ENCODE measurements at regions not wholly inside any gene's neighbourhood (a gene's known extent, or its start where the extent isn't known, plus 50 kb on each side); places are given as distances from the start of the nearest gene placed in this dataset.
"Not testable (repeated sequence)": the region's sequence is repeated elsewhere in the genome, so short reads cannot be mapped to it uniquely, and the experiment has no call there.

DNA sequence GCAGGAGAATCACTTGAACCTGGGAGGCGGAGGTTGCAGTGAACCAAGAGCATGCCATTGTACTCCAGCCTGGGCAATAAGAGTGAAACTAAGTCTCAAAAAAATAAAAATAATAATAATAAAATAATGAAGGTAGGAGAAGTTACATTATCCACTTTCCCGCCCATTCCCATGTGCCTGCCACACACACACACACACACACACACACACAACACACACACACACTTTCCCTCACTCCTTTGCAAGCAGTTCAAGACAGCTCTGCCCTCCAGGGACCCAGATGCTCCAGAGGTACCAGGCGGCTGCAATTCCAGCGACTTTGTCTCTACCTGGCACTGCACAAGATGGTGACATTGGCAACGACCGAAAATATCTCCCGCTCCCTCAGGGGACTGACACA lies 224.8 kb upstream of the JARID2 start:
- H3K4me3 ChIP-seq (ENCODE audit: low read depth, low read length), result no peak overlapping the region
- H3K27me3 ChIP-seq (ENCODE audit: control insufficient read depth, insufficient read depth, low read length), result no peaks in the 10 kb centered on the region
- no peaks in the 10 kb centered on the region for H3K36me3 ChIP-seq (ENCODE audit: control insufficient read depth, insufficient read depth, low read length)
- FAIRE-seq (no peak), DNase-seq (ENCODE audit: low read depth) (no peak)
- TF ChIP-seq, protein P1, sequence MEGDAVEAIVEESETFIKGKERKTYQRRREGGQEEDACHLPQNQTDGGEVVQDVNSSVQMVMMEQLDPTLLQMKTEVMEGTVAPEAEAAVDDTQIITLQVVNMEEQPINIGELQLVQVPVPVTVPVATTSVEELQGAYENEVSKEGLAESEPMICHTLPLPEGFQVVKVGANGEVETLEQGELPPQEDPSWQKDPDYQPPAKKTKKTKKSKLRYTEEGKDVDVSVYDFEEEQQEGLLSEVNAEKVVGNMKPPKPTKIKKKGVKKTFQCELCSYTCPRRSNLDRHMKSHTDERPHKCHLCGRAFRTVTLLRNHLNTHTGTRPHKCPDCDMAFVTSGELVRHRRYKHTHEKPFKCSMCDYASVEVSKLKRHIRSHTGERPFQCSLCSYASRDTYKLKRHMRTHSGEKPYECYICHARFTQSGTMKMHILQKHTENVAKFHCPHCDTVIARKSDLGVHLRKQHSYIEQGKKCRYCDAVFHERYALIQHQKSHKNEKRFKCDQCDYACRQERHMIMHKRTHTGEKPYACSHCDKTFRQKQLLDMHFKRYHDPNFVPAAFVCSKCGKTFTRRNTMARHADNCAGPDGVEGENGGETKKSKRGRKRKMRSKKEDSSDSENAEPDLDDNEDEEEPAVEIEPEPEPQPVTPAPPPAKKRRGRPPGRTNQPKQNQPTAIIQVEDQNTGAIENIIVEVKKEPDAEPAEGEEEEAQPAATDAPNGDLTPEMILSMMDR (IDR thresholded peaks at IDR 0.05; ENCODE audit: insufficient read depth, low read length, severe bottlenecking), result no peak

DNA sequence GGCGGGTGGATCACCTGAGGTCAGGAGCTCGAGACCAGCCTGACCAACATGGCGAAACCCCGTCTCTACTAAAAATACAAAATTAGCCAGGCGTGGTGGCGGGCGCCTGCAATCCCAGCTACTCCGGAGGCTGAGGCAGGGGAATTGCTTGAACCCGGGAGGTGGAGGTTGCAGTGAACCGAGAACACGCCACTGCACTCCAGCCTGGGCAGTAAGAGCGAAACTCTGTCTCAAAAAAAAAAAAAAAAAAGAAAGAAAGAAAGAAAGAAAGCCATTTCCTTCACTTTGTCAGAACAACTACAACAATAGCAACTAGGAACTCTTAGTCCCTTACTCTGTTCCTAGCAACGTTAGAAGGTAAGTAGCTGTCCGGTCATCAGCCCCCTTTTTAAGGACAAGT lies 222.9 kb upstream of the JARID2 start:
- H3K4me3 ChIP-seq (ENCODE audit: low read depth, low read length); FAIRE-seq; H3K27me3 ChIP-seq (ENCODE audit: control insufficient read depth, insufficient read depth, low read length); DNase-seq (ENCODE audit: low read depth); H3K36me3 ChIP-seq (ENCODE audit: control insufficient read depth, insufficient read depth, low read length): not testable (repeated sequence)

DNA sequence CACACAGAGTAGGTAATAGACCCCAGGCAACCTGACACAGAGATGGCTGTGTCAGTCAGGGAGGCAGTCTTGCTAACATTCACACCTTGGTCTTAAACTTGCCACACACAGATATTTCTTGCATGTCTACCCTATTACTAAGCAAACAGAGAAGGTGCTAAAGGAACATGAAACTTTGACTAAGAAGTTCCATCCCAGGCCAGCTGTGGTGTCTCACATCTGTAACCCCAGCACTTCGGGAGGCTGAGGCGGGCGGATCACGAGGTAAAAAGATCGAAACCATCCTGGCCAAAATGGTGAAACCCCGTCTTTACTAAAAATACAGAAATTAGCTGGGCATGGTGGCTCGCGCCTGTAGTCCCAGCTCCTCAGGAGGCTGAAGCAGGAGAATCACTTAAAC lies 222.4 kb upstream of the JARID2 start:
- FAIRE-seq (no peak), DNase-seq (ENCODE audit: low read depth) (peak; percentile 42)
- Histone ChIP-seq H3K27me3 (ENCODE audit: control insufficient read depth, insufficient read depth, low read length) (no peaks in the 10 kb centered on the region), H3K36me3 (ENCODE audit: control insufficient read depth, insufficient read depth, low read length) (no peaks in the 10 kb centered on the region), H3K4me3 (ENCODE audit: low read depth, low read length) (no peak overlapping the region)
- TF ChIP-seq, protein P1 (IDR thresholded peaks at IDR 0.05; ENCODE audit: insufficient read depth, low read length, severe bottlenecking), result no peak

DNA sequence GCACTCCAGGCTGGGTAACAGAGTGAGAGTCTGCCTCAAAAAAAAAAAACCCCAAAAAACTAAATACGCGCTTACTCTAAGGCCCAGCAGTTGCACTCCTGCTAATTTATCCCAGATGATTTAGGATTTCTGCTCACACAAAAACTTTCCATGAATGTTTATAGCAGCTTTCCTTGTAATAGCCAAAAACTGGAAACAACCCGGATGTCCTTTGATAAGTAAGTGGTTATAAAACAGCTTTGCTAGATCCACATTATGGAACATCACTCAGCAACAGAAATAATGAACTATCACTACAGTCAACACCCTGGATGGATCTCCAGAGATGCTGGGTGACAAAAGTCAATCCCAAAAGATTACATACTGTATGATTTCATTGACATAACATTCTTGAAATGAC lies 220.4 kb upstream of the JARID2 start:
- H3K27me3 ChIP-seq (ENCODE audit: control insufficient read depth, insufficient read depth, low read length), result no peaks in the 10 kb centered on the region
- no peak for DNase-seq (ENCODE audit: low read depth)
- H3K36me3 ChIP-seq (ENCODE audit: control insufficient read depth, insufficient read depth, low read length), result no peaks in the 10 kb centered on the region
- TF ChIP-seq, protein P1 (IDR thresholded peaks at IDR 0.05; ENCODE audit: insufficient read depth, low read length, severe bottlenecking), result no peak
- no peak for FAIRE-seq
- no peak overlapping the region for H3K4me3 ChIP-seq (ENCODE audit: low read depth, low read length)

DNA sequence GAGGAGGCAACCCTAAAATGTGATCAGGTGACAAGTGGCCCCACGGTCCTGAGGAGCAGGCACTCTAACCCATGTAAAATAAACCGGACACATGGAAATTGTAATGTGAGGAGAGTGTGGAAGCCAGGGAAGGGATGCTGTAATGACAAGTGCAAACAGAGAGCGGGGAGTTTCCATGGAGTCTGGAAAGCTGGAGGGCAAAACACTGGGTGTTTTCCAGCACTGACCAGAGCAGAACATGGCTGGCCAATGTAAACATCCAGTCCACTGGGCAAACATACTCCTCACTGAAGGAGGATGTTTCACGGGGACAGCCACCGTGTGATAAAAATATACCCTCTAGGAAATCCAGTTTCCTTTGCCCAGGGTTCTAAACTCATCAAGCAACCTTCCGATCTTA lies 219.0 kb upstream of the JARID2 start:
- DNase-seq (ENCODE audit: low read depth) (peak; percentile 17), FAIRE-seq (no peak)
- no peaks in the 10 kb centered on the region for H3K27me3 ChIP-seq (ENCODE audit: control insufficient read depth, insufficient read depth, low read length)
- no peak overlapping the region for H3K4me3 ChIP-seq (ENCODE audit: low read depth, low read length)
- TF ChIP-seq, protein P1 (IDR thresholded peaks at IDR 0.05; ENCODE audit: insufficient read depth, low read length, severe bottlenecking), result no peak
- H3K36me3 ChIP-seq (ENCODE audit: control insufficient read depth, insufficient read depth, low read length), result no peaks in the 10 kb centered on the region

DNA sequence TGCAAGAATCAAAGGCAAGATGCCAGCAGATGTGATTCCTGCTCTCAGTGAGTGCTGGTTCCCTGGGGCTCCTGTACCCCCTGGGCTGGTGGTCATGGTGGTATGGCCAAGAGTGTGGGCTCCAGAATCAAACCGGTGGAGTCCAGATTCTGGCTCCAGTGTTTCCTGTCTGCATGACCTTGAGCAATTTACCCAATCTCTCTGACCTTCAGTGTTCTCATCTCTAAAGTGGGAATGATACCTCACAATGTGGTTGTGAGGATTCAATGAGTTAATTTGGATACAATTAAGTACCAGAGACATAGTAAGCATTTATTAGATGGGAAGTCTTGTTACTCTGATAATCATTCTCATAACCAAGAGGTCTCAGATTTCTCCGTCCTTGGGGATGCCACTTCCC lies 218.4 kb upstream of the JARID2 start:
- TF ChIP-seq, protein P1 (IDR thresholded peaks at IDR 0.05; ENCODE audit: insufficient read depth, low read length, severe bottlenecking), result no peak
- FAIRE-seq, result no peak
- DNase-seq (ENCODE audit: low read depth), result no peak
- no peaks in the 10 kb centered on the region for H3K27me3 ChIP-seq (ENCODE audit: control insufficient read depth, insufficient read depth, low read length)
- no peaks in the 10 kb centered on the region for H3K36me3 ChIP-seq (ENCODE audit: control insufficient read depth, insufficient read depth, low read length)
- H3K4me3 ChIP-seq (ENCODE audit: low read depth, low read length), result no peak overlapping the region
